ENCODE measurements at regions not wholly inside any gene's neighbourhood (a gene's known extent, or its start where the extent isn't known, plus 50 kb on each side); places are given as distances from the start of the nearest gene placed in this dataset.
"Not testable (repeated sequence)": the region's sequence is repeated elsewhere in the genome, so short reads cannot be mapped to it uniquely, and the experiment has no call there.

- H3K4me3 ChIP-seq (replicated peaks; ENCODE audit: low read depth, low read length); H3K27me3 ChIP-seq (replicated peaks; ENCODE audit: control insufficient read depth, insufficient read depth, low read length); DNase-seq (ENCODE audit: extremely low read depth, insufficient read length); H3K36me3 ChIP-seq (ENCODE audit: control insufficient read depth, insufficient read depth, low read length): not testable (repeated sequence)
These were observed 132.4 kb downstream of the TNFRSF13B start for GRCh38 chr17:16839242-16840175.

- H3K4me3 ChIP-seq (replicated peaks; ENCODE audit: low read depth, low read length); H3K36me3 ChIP-seq (ENCODE audit: control insufficient read depth, insufficient read depth, low read length); H3K27me3 ChIP-seq (replicated peaks; ENCODE audit: control insufficient read depth, insufficient read depth, low read length); DNase-seq (ENCODE audit: extremely low read depth, insufficient read length): not testable (repeated sequence)
These were observed 133.1 kb downstream of the TNFRSF13B start for GRCh38 chr17:16838795-16839194.

GRCh38 chr17:16838287-16838686 is 133.6 kb downstream of the TNFRSF13B start:
- not testable (repeated sequence) for H3K36me3 ChIP-seq (ENCODE audit: control insufficient read depth, insufficient read depth, low read length); H3K27me3 ChIP-seq (replicated peaks; ENCODE audit: control insufficient read depth, insufficient read depth, low read length); H3K4me3 ChIP-seq (replicated peaks; ENCODE audit: low read depth, low read length); DNase-seq (ENCODE audit: extremely low read depth, insufficient read length)

GRCh38 chr17:16837468-16838266 is 134.3 kb downstream of the TNFRSF13B start:
- not testable (repeated sequence) for H3K4me3 ChIP-seq (replicated peaks; ENCODE audit: low read depth, low read length); H3K36me3 ChIP-seq (ENCODE audit: control insufficient read depth, insufficient read depth, low read length); H3K27me3 ChIP-seq (replicated peaks; ENCODE audit: control insufficient read depth, insufficient read depth, low read length); DNase-seq (ENCODE audit: extremely low read depth, insufficient read length)

GRCh38 chr17:16836315-16836915 is 135.5 kb downstream of the TNFRSF13B start:
- not testable (repeated sequence) for H3K27me3 ChIP-seq (replicated peaks; ENCODE audit: control insufficient read depth, insufficient read depth, low read length); H3K36me3 ChIP-seq (ENCODE audit: control insufficient read depth, insufficient read depth, low read length); DNase-seq (ENCODE audit: extremely low read depth, insufficient read length); H3K4me3 ChIP-seq (replicated peaks; ENCODE audit: low read depth, low read length)

- H3K27me3 ChIP-seq (replicated peaks; ENCODE audit: control insufficient read depth, insufficient read depth, low read length); H3K4me3 ChIP-seq (replicated peaks; ENCODE audit: low read depth, low read length); DNase-seq (ENCODE audit: extremely low read depth, insufficient read length); H3K36me3 ChIP-seq (ENCODE audit: control insufficient read depth, insufficient read depth, low read length): not testable (repeated sequence)
These were observed 138.4 kb downstream of the TNFRSF13B start for GRCh38 chr17:16833517-16833916.

GRCh38 chr17:16832853-16833252 is 139.1 kb downstream of the TNFRSF13B start:
- not testable (repeated sequence) for H3K27me3 ChIP-seq (replicated peaks; ENCODE audit: control insufficient read depth, insufficient read depth, low read length); H3K4me3 ChIP-seq (replicated peaks; ENCODE audit: low read depth, low read length); DNase-seq (ENCODE audit: extremely low read depth, insufficient read length); H3K36me3 ChIP-seq (ENCODE audit: control insufficient read depth, insufficient read depth, low read length)

GRCh38 chr17:16832206-16832605 is 139.7 kb downstream of the TNFRSF13B start:
- not testable (repeated sequence) for DNase-seq (ENCODE audit: extremely low read depth, insufficient read length); H3K27me3 ChIP-seq (replicated peaks; ENCODE audit: control insufficient read depth, insufficient read depth, low read length); H3K36me3 ChIP-seq (ENCODE audit: control insufficient read depth, insufficient read depth, low read length); H3K4me3 ChIP-seq (replicated peaks; ENCODE audit: low read depth, low read length)

- not testable (repeated sequence) for H3K27me3 ChIP-seq (replicated peaks; ENCODE audit: control insufficient read depth, insufficient read depth, low read length); H3K4me3 ChIP-seq (replicated peaks; ENCODE audit: low read depth, low read length); H3K36me3 ChIP-seq (ENCODE audit: control insufficient read depth, insufficient read depth, low read length); DNase-seq (ENCODE audit: extremely low read depth, insufficient read length)
These were observed 140.7 kb downstream of the CCDC144A start for GRCh38 chr17:16830770-16831169.

- DNase-seq (ENCODE audit: extremely low read depth, insufficient read length); H3K36me3 ChIP-seq (ENCODE audit: control insufficient read depth, insufficient read depth, low read length); H3K27me3 ChIP-seq (replicated peaks; ENCODE audit: control insufficient read depth, insufficient read depth, low read length); H3K4me3 ChIP-seq (replicated peaks; ENCODE audit: low read depth, low read length): not testable (repeated sequence)
These were observed 140.2 kb downstream of the CCDC144A start for GRCh38 chr17:16830219-16830618.
